H9 (cell line): ENCODE measurements at regions not wholly inside any gene's neighbourhood (a gene's known extent, or its start where the extent isn't known, plus 50 kb on each side); places are given as distances from the start of the nearest gene placed in this dataset.

Source experiments
- DNase-seq: peaks from one replicate; pipeline ENCODE4 v3.0.0-alpha.2; 2017
- H2AFZ ChIP-seq: one replicate; pipeline ENCODE4 v1.6.1; 2013; ENCODE audit warnings: mild to moderate bottlenecking, low read length, control low read depth, moderate library complexity
- H2AK5ac ChIP-seq: 2 replicates; pipeline ENCODE4 v1.6.1; 2013; ENCODE audit warnings: low read length, control low read depth, mixed read lengths; ENCODE audit not compliant: insufficient read length
- H2BK120ac ChIP-seq: one replicate; pipeline ENCODE4 v1.6.1; 2013; ENCODE audit warnings: low read depth, mild to moderate bottlenecking, low read length, control low read depth, inconsistent platforms; ENCODE audit not compliant: poor library complexity, severe bottlenecking
- H2BK12ac ChIP-seq: 2 replicates; pipeline ENCODE4 v1.6.1; 2013; ENCODE audit warnings: low read length, control low read depth, mixed read lengths, low read depth; ENCODE audit not compliant: insufficient read length
- H2BK15ac ChIP-seq: 2 replicates; pipeline ENCODE4 v1.6.1; 2013; ENCODE audit warnings: low read depth, low read length, control low read depth
- H2BK20ac ChIP-seq: one replicate; pipeline ENCODE4 v1.6.1; 2013; ENCODE audit warnings: low read depth, mild to moderate bottlenecking, low read length, control low read depth, inconsistent platforms; ENCODE audit not compliant: poor library complexity, severe bottlenecking
- H2BK5ac ChIP-seq: 2 replicates; pipeline ENCODE4 v1.6.1; 2013; ENCODE audit warnings: low read length, control low read depth, mixed read lengths; ENCODE audit not compliant: insufficient read length
- H3K14ac ChIP-seq: 2 replicates; pipeline ENCODE4 v1.6.1; 2013; ENCODE audit warnings: low read length, control low read depth; ENCODE audit not compliant: insufficient read depth
- H3K18ac ChIP-seq: 2 replicates; pipeline ENCODE4 v1.6.1; 2013; ENCODE audit warnings: low read depth, mild to moderate bottlenecking, mixed read lengths, low read length, control low read depth; ENCODE audit not compliant: insufficient read length
- H3K23ac ChIP-seq: 2 replicates; pipeline ENCODE4 v1.6.1; 2013; ENCODE audit warnings: low read length, control low read depth, mixed read lengths, low read depth; ENCODE audit not compliant: insufficient read length
- H3K23me2 ChIP-seq: 2 replicates; pipeline ENCODE4 v1.6.1; 2013; ENCODE audit warnings: low read depth, mild to moderate bottlenecking, mixed read lengths, low read length, control low read depth; ENCODE audit not compliant: insufficient read length, poor library complexity, severe bottlenecking
- H3K27ac ChIP-seq: 2 replicates; pipeline ENCODE4 v1.5.1; 2013; ENCODE audit warnings: low read length, control low read depth, mixed read lengths, low read depth; ENCODE audit not compliant: insufficient read length
- H3K27me3 ChIP-seq: 2 replicates; pipeline ENCODE4 v1.6.1; 2013; ENCODE audit warnings: low read length, control low read depth, inconsistent platforms; ENCODE audit not compliant: insufficient read depth
- H3K4ac ChIP-seq: 2 replicates; pipeline ENCODE4 v1.6.1; 2013; ENCODE audit warnings: low read depth, mild to moderate bottlenecking, control low read depth, inconsistent platforms, low read length, moderate library complexity
- H3K4me1 ChIP-seq: 2 replicates; pipeline ENCODE4 v1.6.1; 2013; ENCODE audit warnings: low read length, control low read depth, inconsistent platforms; ENCODE audit not compliant: insufficient read depth
- H3K4me2 ChIP-seq: 2 replicates; pipeline ENCODE4 v1.6.1; 2013; ENCODE audit warnings: low read length, control low read depth, mixed read lengths; ENCODE audit not compliant: insufficient read length, insufficient read depth
- H3K56ac ChIP-seq: 2 replicates; pipeline ENCODE4 v1.6.1; 2013; ENCODE audit warnings: low read depth, mild to moderate bottlenecking, mixed read lengths, low read length, control low read depth; ENCODE audit not compliant: insufficient read length
- H3K79me1 ChIP-seq: 2 replicates; pipeline ENCODE4 v1.6.1; 2013; ENCODE audit warnings: low read depth, mild to moderate bottlenecking, moderate library complexity, low read length, control low read depth, inconsistent platforms; ENCODE audit not compliant: insufficient read depth, poor library complexity, severe bottlenecking
- H3K79me2 ChIP-seq: 2 replicates; pipeline ENCODE4 v1.6.1; 2013; ENCODE audit warnings: low read length, control low read depth, inconsistent platforms; ENCODE audit not compliant: insufficient read depth
- H3K9ac ChIP-seq: 2 replicates; pipeline ENCODE4 v1.6.1; 2013; ENCODE audit warnings: low read length, control low read depth, mixed read lengths; ENCODE audit not compliant: insufficient read length; ENCODE audit errors: extremely low read depth
- H3K9me3 ChIP-seq: one replicate; pipeline ENCODE4 v1.6.1; 2013; ENCODE audit warnings: low read depth, low read length, inconsistent platforms; ENCODE audit not compliant: control insufficient read depth
- H3T11ph ChIP-seq: one replicate; pipeline ENCODE4 v1.6.1; 2013; ENCODE audit warnings: mild to moderate bottlenecking, low read length, control low read depth, inconsistent platforms
- H4K20me1 ChIP-seq: one replicate; pipeline ENCODE4 v1.6.1; 2013; ENCODE audit not compliant: control insufficient read depth, insufficient read length, insufficient read depth
- H4K5ac ChIP-seq: 2 replicates; pipeline ENCODE4 v1.6.1; 2013; ENCODE audit warnings: low read depth, mild to moderate bottlenecking, mixed read lengths, low read length, control low read depth; ENCODE audit not compliant: insufficient read length
- H4K8ac ChIP-seq: replicated peaks from 2 replicates; pipeline ENCODE4 v1.6.1; 2013; ENCODE audit warnings: low read length, control low read depth, mixed read lengths, low read depth; ENCODE audit not compliant: insufficient read length
- H4K91ac ChIP-seq: 2 replicates; pipeline ENCODE4 v1.6.1; 2013; ENCODE audit warnings: low read depth, mild to moderate bottlenecking, moderate library complexity, mixed read lengths, low read length, control low read depth; ENCODE audit not compliant: insufficient read length
- H3K27ac Mint-ChIP-seq, 3 experiments: 2 replicates in 2 of 3; 3 replicates in 1 of 3; pipeline ENCODE4 v1.8.0; 2020 to 2021; ENCODE audit warnings: mixed read lengths in 3 of 3, mild to moderate bottlenecking in 1 of 3, moderate library complexity in 1 of 3
- H3K27me3 Mint-ChIP-seq: 2 replicates; pipeline ENCODE4 v1.8.0; 2021; ENCODE audit warnings: low read depth, mild to moderate bottlenecking, moderate library complexity, mixed read lengths
- H3K36me3 Mint-ChIP-seq, 3 experiments: 2 replicates in 2 of 3; 3 replicates in 1 of 3; pipeline ENCODE4 v1.8.0; 2020 to 2021; ENCODE audit warnings: low read depth in 3 of 3, mixed read lengths in 3 of 3; ENCODE audit not compliant: insufficient read depth in 1 of 3
- H3K4me1 Mint-ChIP-seq, 2 experiments: 2 replicates each; pipeline ENCODE4 v1.8.0; 2020; ENCODE audit warnings: mixed read lengths in 2 of 2
- H3K4me3 Mint-ChIP-seq, 2 experiments: 2 replicates in 1 of 2; 3 replicates in 1 of 2; pipeline ENCODE4 v1.8.0; 2020 to 2021; ENCODE audit warnings: mild to moderate bottlenecking in 2 of 2, mixed read lengths in 2 of 2, moderate library complexity in 1 of 2
- H3K9me3 Mint-ChIP-seq, 2 experiments: 2 replicates in 1 of 2; 3 replicates in 1 of 2; pipeline ENCODE4 v1.8.0; 2020; ENCODE audit warnings: mild to moderate bottlenecking in 2 of 2, mixed read lengths in 2 of 2, moderate library complexity in 1 of 2
- CTCF ChIP-seq: fragments of 200-600 bp; sonication (generic); conservative IDR thresholded peaks from 3 replicates; pipeline ENCODE4 v1.8.0; 2021; ENCODE audit warnings: antibody characterized with exemption, mild to moderate bottlenecking
- WGBS: extraction: QIAGEN DNeasy Blood & Tissue Kit; methylation state at CpG from one replicate; pipeline ENCODE4 v1.1.7; 2013; ENCODE audit warnings: missing lambda C conversion rate, low lambda C conversion rate, mixed read lengths; ENCODE audit not compliant: insufficient read length; ENCODE audit errors: extremely low coverage; 5-methylcytosine and 5-hydroxymethylcytosine counted together

- no peak overlapping the region for H3K4me3 Mint-ChIP-seq
Observed at GRCh38 chrX:35362866-35363265, 420.3 kb downstream of the FAM47B start.

More at GRCh38 chrX:35362866-35363265, 420.3 kb downstream of the FAM47B start:
- Histone ChIP-seq H2AFZ (no peak overlapping the region), H3K9me3 (no peaks in the 10 kb centered on the region), H2BK15ac (no peak overlapping the region), H4K20me1 (no peaks in the 10 kb centered on the region), H3K18ac (no peak overlapping the region), H2BK120ac (no peak overlapping the region), H3K56ac (no peak overlapping the region), H3K4me2 (no peak overlapping the region), H2BK12ac (no peak overlapping the region), H3K23me2 (no peaks in the 10 kb centered on the region), H3K27ac (no peak overlapping the region), H3K4ac (no peak overlapping the region), H2AK5ac (no peak overlapping the region), H3K14ac (no peak overlapping the region), H4K91ac (no peak overlapping the region), H4K8ac (no peak overlapping the region), H3K79me2 (no peaks in the 10 kb centered on the region), H3K9ac (no peak overlapping the region), H3K23ac (no peak overlapping the region), H3K4me1 (no peaks in the 10 kb centered on the region), H2BK5ac (no peak overlapping the region), H3K27me3 (no peaks in the 10 kb centered on the region), H2BK20ac (no peak overlapping the region), H4K5ac (no peak overlapping the region), H3K79me1 (no peaks in the 10 kb centered on the region), H3T11ph (no peak overlapping the region)
- no peak for TF ChIP-seq CTCF
- H3K9me3 Mint-ChIP-seq = peaks cover 52 to 66% of the 10 kb centered on the region in 2 experiments
- no peak for DNase-seq
- H3K27me3 Mint-ChIP-seq = no peaks in the 10 kb centered on the region
- H3K27ac Mint-ChIP-seq = no peak overlapping the region
- peaks cover 0 to 6% of the 10 kb centered on the region in 2 experiments; a peak in 1 of 4 replicates for H3K4me1 Mint-ChIP-seq
- H3K36me3 Mint-ChIP-seq = peaks cover 0 to 4% (median 3%) of the 10 kb centered on the region in 3 experiments; a peak in 2 of 7 replicates
- no CpG with 5 or more reads among the region's 4 CpGs for WGBS
